HEK293 (cell line): ENCODE measurements at regions not wholly inside any gene's neighbourhood (a gene's known extent, or its start where the extent isn't known, plus 50 kb on each side); places are given as distances from the start of the nearest gene placed in this dataset.

ENCODE experiments used
- PATZ1 ChIP-seq: fragments of 450-650 bp; formaldehyde crosslinking; IDR thresholded peaks from 2 replicates; pipeline ENCODE4 v1.5.1; 2016; ENCODE audit warnings: missing biosample characterization, missing genetic modification characterization
- PBX3 ChIP-seq: sonication (generic); formaldehyde crosslinking; IDR thresholded peaks from 2 replicates; pipeline ENCODE4 v1.8.1; 2022; ENCODE audit warnings: mild to moderate bottlenecking, moderate library complexity, missing genetic modification reagents
- ZBTB49 ChIP-seq: fragments of 450-650 bp; formaldehyde crosslinking; IDR thresholded peaks from 2 replicates; pipeline ENCODE4 v1.5.1; 2016; ENCODE audit warnings: missing biosample characterization, missing genetic modification characterization, low read depth
- ZNF239 ChIP-seq: fragments of 450-650 bp; formaldehyde crosslinking; IDR thresholded peaks from 2 replicates; pipeline ENCODE4 v1.5.1; 2016; ENCODE audit warnings: missing biosample characterization, missing genetic modification characterization
- ZNF266 ChIP-seq: fragments of 450-650 bp; formaldehyde crosslinking; IDR thresholded peaks from 2 replicates; pipeline ENCODE4 v1.5.1; 2016; ENCODE audit warnings: missing biosample characterization, missing genetic modification characterization, low read depth
- ZNF292 ChIP-seq: fragments of 450-650 bp; formaldehyde crosslinking; IDR thresholded peaks from 2 replicates; pipeline ENCODE4 v1.5.1; 2016; ENCODE audit warnings: low read depth, missing biosample characterization, missing genetic modification characterization, borderline replicate concordance
- ZNF311 ChIP-seq: fragments of 450-650 bp; formaldehyde crosslinking; IDR thresholded peaks from 2 replicates; pipeline ENCODE4 v1.5.1; 2017; ENCODE audit warnings: missing biosample characterization, missing genetic modification characterization, borderline replicate concordance
- ZNF416 ChIP-seq: fragments of 450-650 bp; formaldehyde crosslinking; IDR thresholded peaks from 2 replicates; pipeline ENCODE4 v1.5.1; 2016; ENCODE audit warnings: missing biosample characterization, missing genetic modification characterization
- ZNF561 ChIP-seq: fragments of 450-650 bp; IDR thresholded peaks from 2 replicates; pipeline ENCODE4 v1.5.1; 2018; ENCODE audit warnings: missing biosample characterization, missing genetic modification characterization, borderline replicate concordance
- ZSCAN16 ChIP-seq: fragments of 450-650 bp; formaldehyde crosslinking; IDR thresholded peaks from 2 replicates; pipeline ENCODE4 v1.5.1; 2016; ENCODE audit warnings: missing biosample characterization, missing genetic modification characterization
- TF ChIP-seq, protein P1 (sequence below): fragments of 450-650 bp; formaldehyde crosslinking; IDR thresholded peaks from 2 replicates; pipeline ENCODE4 v1.5.1; 2016; ENCODE audit warnings: missing biosample characterization, missing genetic modification characterization, low read depth
- TF ChIP-seq, protein P2 (sequence below): fragments of 450-650 bp; formaldehyde crosslinking; IDR thresholded peaks from 2 replicates; pipeline ENCODE4 v1.5.1; 2017; ENCODE audit warnings: missing biosample characterization, missing genetic modification characterization
- TF ChIP-seq, protein P3 (sequence below): fragments of 450-650 bp; formaldehyde crosslinking; IDR thresholded peaks from 2 replicates; pipeline ENCODE4 v1.5.1; 2016; ENCODE audit warnings: missing biosample characterization, missing genetic modification characterization

DNA sequence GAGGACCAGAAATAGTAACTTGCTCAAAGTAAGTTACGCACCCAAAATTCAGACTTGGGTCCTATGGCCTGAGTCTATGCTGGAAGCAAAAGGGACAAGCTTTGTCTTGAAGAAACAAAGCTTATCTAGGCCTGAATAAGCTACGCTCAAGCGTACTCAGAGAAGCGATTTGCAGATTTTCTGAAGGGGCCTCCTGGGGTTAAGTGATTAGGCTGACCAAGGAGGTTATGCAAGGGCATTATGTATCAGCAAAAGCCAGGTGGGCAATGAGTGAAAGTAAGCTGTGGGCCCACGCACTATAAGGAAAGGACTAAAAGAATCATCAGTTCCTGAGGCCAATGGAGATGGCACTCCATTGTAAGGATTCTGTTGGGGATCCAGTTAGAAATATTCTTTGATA lies 122.1 kb downstream of the SNX18 start:
- TF ChIP-seq, protein P1, sequence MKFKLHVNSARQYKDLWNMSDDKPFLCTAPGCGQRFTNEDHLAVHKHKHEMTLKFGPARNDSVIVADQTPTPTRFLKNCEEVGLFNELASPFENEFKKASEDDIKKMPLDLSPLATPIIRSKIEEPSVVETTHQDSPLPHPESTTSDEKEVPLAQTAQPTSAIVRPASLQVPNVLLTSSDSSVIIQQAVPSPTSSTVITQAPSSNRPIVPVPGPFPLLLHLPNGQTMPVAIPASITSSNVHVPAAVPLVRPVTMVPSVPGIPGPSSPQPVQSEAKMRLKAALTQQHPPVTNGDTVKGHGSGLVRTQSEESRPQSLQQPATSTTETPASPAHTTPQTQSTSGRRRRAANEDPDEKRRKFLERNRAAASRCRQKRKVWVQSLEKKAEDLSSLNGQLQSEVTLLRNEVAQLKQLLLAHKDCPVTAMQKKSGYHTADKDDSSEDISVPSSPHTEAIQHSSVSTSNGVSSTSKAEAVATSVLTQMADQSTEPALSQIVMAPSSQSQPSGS (tag by site-specific recombination), result no peak
- TF ChIP-seq, protein P2, sequence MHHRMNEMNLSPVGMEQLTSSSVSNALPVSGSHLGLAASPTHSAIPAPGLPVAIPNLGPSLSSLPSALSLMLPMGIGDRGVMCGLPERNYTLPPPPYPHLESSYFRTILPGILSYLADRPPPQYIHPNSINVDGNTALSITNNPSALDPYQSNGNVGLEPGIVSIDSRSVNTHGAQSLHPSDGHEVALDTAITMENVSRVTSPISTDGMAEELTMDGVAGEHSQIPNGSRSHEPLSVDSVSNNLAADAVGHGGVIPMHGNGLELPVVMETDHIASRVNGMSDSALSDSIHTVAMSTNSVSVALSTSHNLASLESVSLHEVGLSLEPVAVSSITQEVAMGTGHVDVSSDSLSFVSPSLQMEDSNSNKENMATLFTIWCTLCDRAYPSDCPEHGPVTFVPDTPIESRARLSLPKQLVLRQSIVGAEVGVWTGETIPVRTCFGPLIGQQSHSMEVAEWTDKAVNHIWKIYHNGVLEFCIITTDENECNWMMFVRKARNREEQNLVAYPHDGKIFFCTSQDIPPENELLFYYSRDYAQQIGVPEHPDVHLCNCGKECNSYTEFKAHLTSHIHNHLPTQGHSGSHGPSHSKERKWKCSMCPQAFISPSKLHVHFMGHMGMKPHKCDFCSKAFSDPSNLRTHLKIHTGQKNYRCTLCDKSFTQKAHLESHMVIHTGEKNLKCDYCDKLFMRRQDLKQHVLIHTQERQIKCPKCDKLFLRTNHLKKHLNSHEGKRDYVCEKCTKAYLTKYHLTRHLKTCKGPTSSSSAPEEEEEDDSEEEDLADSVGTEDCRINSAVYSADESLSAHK (tag by site-specific recombination), result no peak
- TF ChIP-seq, protein P3, sequence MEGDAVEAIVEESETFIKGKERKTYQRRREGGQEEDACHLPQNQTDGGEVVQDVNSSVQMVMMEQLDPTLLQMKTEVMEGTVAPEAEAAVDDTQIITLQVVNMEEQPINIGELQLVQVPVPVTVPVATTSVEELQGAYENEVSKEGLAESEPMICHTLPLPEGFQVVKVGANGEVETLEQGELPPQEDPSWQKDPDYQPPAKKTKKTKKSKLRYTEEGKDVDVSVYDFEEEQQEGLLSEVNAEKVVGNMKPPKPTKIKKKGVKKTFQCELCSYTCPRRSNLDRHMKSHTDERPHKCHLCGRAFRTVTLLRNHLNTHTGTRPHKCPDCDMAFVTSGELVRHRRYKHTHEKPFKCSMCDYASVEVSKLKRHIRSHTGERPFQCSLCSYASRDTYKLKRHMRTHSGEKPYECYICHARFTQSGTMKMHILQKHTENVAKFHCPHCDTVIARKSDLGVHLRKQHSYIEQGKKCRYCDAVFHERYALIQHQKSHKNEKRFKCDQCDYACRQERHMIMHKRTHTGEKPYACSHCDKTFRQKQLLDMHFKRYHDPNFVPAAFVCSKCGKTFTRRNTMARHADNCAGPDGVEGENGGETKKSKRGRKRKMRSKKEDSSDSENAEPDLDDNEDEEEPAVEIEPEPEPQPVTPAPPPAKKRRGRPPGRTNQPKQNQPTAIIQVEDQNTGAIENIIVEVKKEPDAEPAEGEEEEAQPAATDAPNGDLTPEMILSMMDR (tag by site-specific recombination), result no peak
- TF ChIP-seq ZBTB49 (tag by site-specific recombination), result no peak
- TF ChIP-seq ZNF266 (tag by site-specific recombination), result no peak
- TF ChIP-seq ZNF292, result no peak
- TF ChIP-seq ZNF311 (tag by site-specific recombination), result no peak
- TF ChIP-seq ZNF416, result no peak
- TF ChIP-seq ZSCAN16 (tag by site-specific recombination), result no peak
- no peak for TF ChIP-seq PBX3 (CRISPR knock-in tag)
- TF ChIP-seq ZNF239 (tag by site-specific recombination), result no peak
- TF ChIP-seq ZNF561 (tag by site-specific recombination), result no peak
- TF ChIP-seq PATZ1 (tag by site-specific recombination), result no peak
